SK-N-SH (cell line): ENCODE measurements at regions not wholly inside any gene's neighbourhood (a gene's known extent, or its start where the extent isn't known, plus 50 kb on each side); places are given as distances from the start of the nearest gene placed in this dataset.

Experiments used
- CTCF ChIA-PET: fragments of 300-600, 350-600 bp; formaldehyde crosslinking; extraction: SDS; loops from one replicate; lab custom pipeline; 2021; lab: Yijun Ruan, JAX
- POLR2A ChIA-PET: fragments of 350-600 bp; sonication (Branson Sonifier 250); formaldehyde crosslinking; extraction: SDS; loops from one replicate; lab custom pipeline; 2020; ENCODE audit warnings: antibody characterized with exemption, inconsistent platforms; lab: Yijun Ruan, JAX
- DNase-seq: peaks from one replicate; pipeline ENCODE4 v3.0.0; 2012
- H2AFZ ChIP-seq: fragments of 200-600 bp; sonication (generic); 2 replicates; pipeline ENCODE4 v1.8.1; 2016; ENCODE audit warnings: antibody characterized with exemption, mild to moderate bottlenecking, low read depth
- H3F3A ChIP-seq: fragments of 200-600 bp; sonication (generic); replicated peaks from 2 replicates; pipeline ENCODE3; 2016; ENCODE audit warnings: antibody characterized with exemption, mild to moderate bottlenecking; ENCODE audit not compliant: insufficient read depth
- H3K27ac ChIP-seq, 2 experiments: fragments of 200-500 bp in 1 of 2; fragments of 200-600 bp in 1 of 2; sonication (Bioruptor generic) in 1 of 2; sonication (generic), shearing (Covaris generic) in 1 of 2; 2 replicates each; pipeline versions ENCODE4 v1.5.1 to v1.6.1; 2014 to 2016; ENCODE audit warnings: low read depth in 2 of 2, inconsistent platforms in 1 of 2, low read length in 1 of 2, mild to moderate bottlenecking in 1 of 2, mixed read lengths in 1 of 2
- H3K27me3 ChIP-seq: fragments of 200-600 bp; sonication (generic), shearing (Covaris generic); 2 replicates; pipeline ENCODE4 v1.6.1; 2016; ENCODE audit warnings: mixed run types; ENCODE audit not compliant: insufficient read depth
- H3K36me3 ChIP-seq, 2 experiments: fragments of 200-500 bp in 1 of 2; fragments of 200-600 bp in 1 of 2; sonication (Bioruptor generic) in 1 of 2; sonication (generic) in 1 of 2; replicated peaks in 1 of 2; 2 replicates each; pipeline versions ENCODE3 to v1.5.1; 2014 to 2016; ENCODE audit warnings: low read length in 1 of 2, mild to moderate bottlenecking in 1 of 2; ENCODE audit not compliant: insufficient read depth in 2 of 2, control insufficient read depth in 1 of 2
- H3K4me1 ChIP-seq, 2 experiments: fragments of 200-500 bp in 1 of 2; fragments of 200-600 bp in 1 of 2; sonication (Bioruptor generic) in 1 of 2; sonication (generic), shearing (Covaris generic) in 1 of 2; 2 replicates each; pipeline versions ENCODE4 v1.5.1 to v1.6.1; 2014 to 2016; ENCODE audit warnings: low read depth in 1 of 2, low read length in 1 of 2, mixed run types in 1 of 2; ENCODE audit not compliant: insufficient read depth in 2 of 2, control insufficient read depth in 1 of 2
- H3K4me2 ChIP-seq: fragments of 200-600 bp; sonication (generic), shearing (Covaris generic); 2 replicates; pipeline ENCODE4 v1.6.1; 2017; ENCODE audit warnings: mixed run types
- H3K4me3 ChIP-seq, 2 experiments: fragments of 200-500 bp in 1 of 2; fragments of 200-600 bp in 1 of 2; sonication (Bioruptor generic) in 1 of 2; sonication (generic), shearing (Covaris generic) in 1 of 2; 2 replicates each; pipeline versions ENCODE4 v1.5.1 to v1.8.1; 2014 to 2016; ENCODE audit warnings: low read depth in 2 of 2, inconsistent platforms in 1 of 2, low read length in 1 of 2, mild to moderate bottlenecking in 1 of 2, mixed read lengths in 1 of 2, moderate library complexity in 1 of 2
- H3K79me2 ChIP-seq: fragments of 200-600 bp; sonication (generic); 2 replicates; pipeline ENCODE4 v1.8.1; 2017; ENCODE audit warnings: mild to moderate bottlenecking; ENCODE audit not compliant: insufficient read depth
- H3K9ac ChIP-seq: fragments of 200-600 bp; sonication (generic); 2 replicates; pipeline ENCODE4 v1.6.1; 2017; ENCODE audit warnings: mixed run types
- H3K9me2 ChIP-seq: fragments of 200-600 bp; sonication (generic); 2 replicates; pipeline ENCODE4 v1.6.1; 2017; ENCODE audit warnings: mixed run types
- H3K9me3 ChIP-seq: fragments of 200-600 bp; sonication (generic); 2 replicates; pipeline ENCODE4 v1.6.1; 2017; ENCODE audit warnings: mixed run types, mild to moderate bottlenecking, moderate library complexity
- H4K20me1 ChIP-seq: fragments of 200-600 bp; sonication (generic); 2 replicates; pipeline ENCODE4 v1.6.1; 2017; ENCODE audit warnings: mild to moderate bottlenecking, mixed run types; ENCODE audit not compliant: insufficient read depth
- EZH2phosphoT487 ChIP-seq: fragments of 200-600 bp; sonication (generic); IDR thresholded peaks from 2 replicates; pipeline ENCODE4 v1.6.1; 2017; ENCODE audit warnings: low read depth, mixed run types, mild to moderate bottlenecking, antibody characterized with exemption, moderate library complexity, borderline replicate concordance
- GABPA ChIP-seq: IDR thresholded peaks from 2 replicates; pipeline ENCODE4 v1.4.0; 2012; ENCODE audit warnings: low read depth, mild to moderate bottlenecking
- GATA2 ChIP-seq: sonication (generic); formaldehyde crosslinking; IDR thresholded peaks from 2 replicates; pipeline ENCODE4 v1.5.0; 2020; ENCODE audit warnings: mild to moderate bottlenecking, missing genetic modification reagents
- MEF2A ChIP-seq: IDR thresholded peaks from 2 replicates; pipeline ENCODE4 v1.4.0; 2012; ENCODE audit warnings: low read depth, borderline replicate concordance
- NRF1 ChIP-seq: IDR thresholded peaks from 2 replicates; pipeline ENCODE4 v1.6.1; 2012; ENCODE audit warnings: low read depth, mild to moderate bottlenecking, low read length
- RFX5 ChIP-seq: IDR thresholded peaks from 2 replicates; pipeline ENCODE4 v1.6.1; 2012; ENCODE audit warnings: mild to moderate bottlenecking, improper control_type of control experiment, low read length
- SMC3 ChIP-seq: IDR thresholded peaks from 2 replicates; pipeline ENCODE4 v1.6.1; 2012; ENCODE audit warnings: low read depth, low read length, improper control_type of control experiment
- TCF12 ChIP-seq: IDR thresholded peaks from 2 replicates; pipeline ENCODE4 v1.4.0; 2012
- TEAD4 ChIP-seq: IDR thresholded peaks from 2 replicates; pipeline ENCODE4 v1.4.0; 2012; ENCODE audit warnings: mild to moderate bottlenecking, borderline replicate concordance; ENCODE audit not compliant: insufficient read depth
- USF2 ChIP-seq: fragments of 150-350 bp; IDR thresholded peaks from 2 replicates; pipeline ENCODE4 v1.6.1; 2017; ENCODE audit warnings: antibody characterized with exemption, low read length, low read depth, borderline replicate concordance
- ZBTB33 ChIP-seq: IDR thresholded peaks from 2 replicates; pipeline ENCODE4 v1.4.0; 2012; ENCODE audit warnings: low read depth, borderline replicate concordance
- WGBS: methylation state at CpG from one replicate; pipeline ENCODE4 v1.1.6; 2017; ENCODE audit warnings: low lambda C conversion rate; 5-methylcytosine and 5-hydroxymethylcytosine counted together

- no peak for DNase-seq
- H3K27ac ChIP-seq, result no peak overlapping the region
- ChIA-PET CTCF (no interaction called here), POLR2A (no interaction called here)
- TF ChIP-seq MEF2A (no peak), NRF1 (no peak), SMC3 (no peak)
- no peak overlapping the region for H2AFZ ChIP-seq
- H3K4me3 ChIP-seq, result no peak overlapping the region
- H3F3A ChIP-seq, result no peaks in the 10 kb centered on the region
- 0% methylated on average over 3 of the region's 3 CpGs for WGBS
- H3K9ac ChIP-seq, result no peak overlapping the region
- no peaks in the 10 kb centered on the region for H3K36me3 ChIP-seq
- no peaks in the 10 kb centered on the region for H3K9me2 ChIP-seq
- no peak overlapping the region for H3K4me2 ChIP-seq
- H3K9me3 ChIP-seq, result no peaks in the 10 kb centered on the region
- H4K20me1 ChIP-seq, result no peaks in the 10 kb centered on the region
- no peaks in the 10 kb centered on the region; the same call in 1 of the 2 replicates for H3K27me3 ChIP-seq
- H3K79me2 ChIP-seq, result no peaks in the 10 kb centered on the region
- H3K4me1 ChIP-seq, result no peaks in the 10 kb centered on the region
Observed at GRCh38 chr14:55955175-55955574, 163.0 kb upstream of the PELI2 start.

- Histone ChIP-seq H3K4me2 (no peak overlapping the region), H2AFZ (no peak overlapping the region), H3K36me3 (no peaks in the 10 kb centered on the region), H3K27ac (no peak overlapping the region), H3K79me2 (no peaks in the 10 kb centered on the region), H3K4me3 (no peak overlapping the region), H3K9me3 (no peaks in the 10 kb centered on the region), H3K9me2 (no peaks in the 10 kb centered on the region), H4K20me1 (no peaks in the 10 kb centered on the region), H3F3A (no peaks in the 10 kb centered on the region), H3K4me1 (no peaks in the 10 kb centered on the region), H3K9ac (no peak overlapping the region), H3K27me3 (no peaks in the 10 kb centered on the region; the same call in 1 of the 2 replicates)
- DNase-seq, result no peak
- 6% methylated on average over 7 of the region's 7 CpGs for WGBS
- TF ChIP-seq ZBTB33 (no peak), GABPA (no peak), TCF12 (no peak), TEAD4 (no peak), EZH2phosphoT487 (no peak), USF2 (no peak)
- POLR2A ChIA-PET, result no interaction called here
- CTCF ChIA-PET, result no interaction called here
Observed at GRCh38 chr14:55957950-55958349, 160.3 kb upstream of the PELI2 start.

- H3K9ac ChIP-seq, result no peak overlapping the region
- ChIA-PET CTCF (no interaction called here), POLR2A (no interaction called here)
- no peak overlapping the region for H3K27ac ChIP-seq
- peaks cover 16% of the 10 kb centered on the region; the same call in 1 of the 2 replicates for H3K27me3 ChIP-seq
- no peak overlapping the region for H3K4me3 ChIP-seq
- H3K79me2 ChIP-seq, result no peaks in the 10 kb centered on the region
- no peaks in the 10 kb centered on the region for H3K9me3 ChIP-seq
- no peaks in the 10 kb centered on the region for H3K36me3 ChIP-seq
- no peak overlapping the region for H2AFZ ChIP-seq
- no peaks in the 10 kb centered on the region for H3F3A ChIP-seq
- H3K9me2 ChIP-seq, result no peaks in the 10 kb centered on the region
- DNase-seq, result no peak
- H3K4me2 ChIP-seq, result no peak overlapping the region
- TF ChIP-seq TCF12 (no peak), RFX5 (no peak), GATA2 (CRISPR knock-in tag) (0 out of 2 replicates have a peak, but pooled peaks have one; percentile 21)
- peaks cover 0 to 2% of the 10 kb centered on the region in 2 experiments; a peak in 1 of 4 replicates for H3K4me1 ChIP-seq
- H4K20me1 ChIP-seq, result no peaks in the 10 kb centered on the region
Observed at GRCh38 chr14:55963295-55963694, 154.9 kb upstream of the PELI2 start.
